ENCODE measurements at regions not wholly inside any gene's neighbourhood (a gene's known extent, or its start where the extent isn't known, plus 50 kb on each side); places are given as distances from the start of the nearest gene placed in this dataset.

- H3K4me1 ChIP-seq = no peaks in the 10 kb centered on the region
- H3K27ac ChIP-seq = no peak overlapping the region
- ATAC-seq (ENCODE audit: low FRiP score in 2 of 2) (no peak), DNase-seq (no peak)
- no peaks in the 10 kb centered on the region for H3K36me3 ChIP-seq
- H3K27me3 ChIP-seq = no peaks in the 10 kb centered on the region
- TF ChIP-seq POLR2A (IDR thresholded peaks at IDR 0.05) (no peak), POLR2AphosphoS5 (IDR thresholded peaks at IDR 0.05) (no peak), CTCF (IDR thresholded peaks at IDR 0.05) (no peak)
- H3K4me3 ChIP-seq = no peak overlapping the region
- H3K9me3 ChIP-seq = no peaks in the 10 kb centered on the region
These were observed 166.2 kb upstream of the CACNA2D1 start for GRCh38 chr7:82609746-82610145.

GRCh38 chr7:82605247-82605864 is 161.8 kb upstream of the CACNA2D1 start:
- Histone ChIP-seq H3K4me3 (no peak overlapping the region), H3K4me1 (no peaks in the 10 kb centered on the region), H3K9me3 (no peaks in the 10 kb centered on the region), H3K27me3 (no peaks in the 10 kb centered on the region), H3K27ac (no peak overlapping the region), H3K36me3 (no peaks in the 10 kb centered on the region)
- WGBS, 2 donors = 21 to 23% methylated on average over 4 of the region's 4 CpGs
- ATAC-seq (ENCODE audit: low FRiP score in 2 of 2) = peak in 1 of 2 donors; percentile 44
- TF ChIP-seq CTCF (IDR thresholded peaks at IDR 0.05) (peak; percentile 35 to 54 (median 46)), POLR2AphosphoS5 (IDR thresholded peaks at IDR 0.05) (no peak), EP300 (IDR thresholded peaks at IDR 0.05) (no peak), POLR2A (IDR thresholded peaks at IDR 0.05) (no peak)
- no peak for DNase-seq

GRCh38 chr7:82602066-82602465 is 158.5 kb upstream of the CACNA2D1 start:
- no peak for ATAC-seq (ENCODE audit: low FRiP score in 2 of 2)
- WGBS, 2 donors = 92 to 95% methylated on average over 6 to 7 of the region's 7 CpGs
- no peak for DNase-seq
- Histone ChIP-seq H3K27ac (no peak overlapping the region), H3K4me3 (no peak overlapping the region), H3K36me3 (no peaks in the 10 kb centered on the region), H3K4me1 (no peaks in the 10 kb centered on the region), H3K9me3 (no peaks in the 10 kb centered on the region), H3K27me3 (no peaks in the 10 kb centered on the region)
- TF ChIP-seq CTCF (IDR thresholded peaks at IDR 0.05) = no peak

GRCh38 chr7:82600531-82600930 is 157.0 kb upstream of the CACNA2D1 start:
- DNase-seq = no peak
- Histone ChIP-seq H3K4me1 (no peaks in the 10 kb centered on the region), H3K4me3 (no peak overlapping the region), H3K27me3 (no peaks in the 10 kb centered on the region), H3K27ac (no peak overlapping the region), H3K36me3 (no peaks in the 10 kb centered on the region), H3K9me3 (no peaks in the 10 kb centered on the region)
- WGBS, 2 donors = 59 to 65% methylated on average over 3 of the region's 3 CpGs
- TF ChIP-seq EP300 (IDR thresholded peaks at IDR 0.05) (no peak), POLR2AphosphoS5 (IDR thresholded peaks at IDR 0.05) (no peak), CTCF (IDR thresholded peaks at IDR 0.05) (no peak), POLR2A (IDR thresholded peaks at IDR 0.05) (no peak)
- no peak for ATAC-seq (ENCODE audit: low FRiP score in 2 of 2)

GRCh38 chr7:82599895-82600294 is 156.3 kb upstream of the CACNA2D1 start:
- Histone ChIP-seq H3K36me3 (no peaks in the 10 kb centered on the region), H3K27ac (no peak overlapping the region), H3K9me3 (no peaks in the 10 kb centered on the region), H3K4me3 (no peak overlapping the region), H3K4me1 (no peaks in the 10 kb centered on the region), H3K27me3 (no peaks in the 10 kb centered on the region)
- no peak for ATAC-seq (ENCODE audit: low FRiP score in 2 of 2)
- TF ChIP-seq POLR2AphosphoS5 (IDR thresholded peaks at IDR 0.05) (no peak), EP300 (IDR thresholded peaks at IDR 0.05) (no peak), CTCF (IDR thresholded peaks at IDR 0.05) (no peak), POLR2A (IDR thresholded peaks at IDR 0.05) (no peak)
- no peak for DNase-seq

Data from upper lobe of left lung (tissue), 6 donors.